Glomerular endothelial cell (primary cell): ENCODE measurements at regions not wholly inside any gene's neighbourhood (a gene's known extent, or its start where the extent isn't known, plus 50 kb on each side); places are given as distances from the start of the nearest gene placed in this dataset.

Source experiments
- DNase-seq: peaks from one replicate; pipeline ENCODE4 v3.0.0-alpha.2; 2011; ENCODE audit warnings: low read depth, low spot score; ENCODE audit errors: extremely low read depth

DNA sequence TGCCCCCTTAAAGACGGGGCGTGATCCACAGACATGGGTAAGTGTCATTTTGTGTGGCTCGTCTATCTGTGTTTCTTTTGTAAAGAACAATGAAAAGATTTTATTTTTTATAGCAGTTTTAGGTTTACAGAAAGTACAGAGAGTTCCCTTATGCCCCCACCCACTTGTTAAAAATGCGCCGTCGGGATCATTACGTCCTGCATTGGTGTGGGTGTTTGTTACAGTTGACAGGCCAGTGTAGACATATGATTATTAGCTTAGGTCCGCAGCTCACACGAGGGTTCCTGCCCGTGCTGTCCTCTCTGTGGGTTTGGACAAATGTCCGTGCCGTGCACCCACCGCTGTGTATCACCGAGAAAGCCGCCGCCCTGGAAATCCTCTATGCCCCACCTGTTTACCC lies 50.5 kb downstream of the RGS12 start:
- DNase-seq = no peak

DNA sequence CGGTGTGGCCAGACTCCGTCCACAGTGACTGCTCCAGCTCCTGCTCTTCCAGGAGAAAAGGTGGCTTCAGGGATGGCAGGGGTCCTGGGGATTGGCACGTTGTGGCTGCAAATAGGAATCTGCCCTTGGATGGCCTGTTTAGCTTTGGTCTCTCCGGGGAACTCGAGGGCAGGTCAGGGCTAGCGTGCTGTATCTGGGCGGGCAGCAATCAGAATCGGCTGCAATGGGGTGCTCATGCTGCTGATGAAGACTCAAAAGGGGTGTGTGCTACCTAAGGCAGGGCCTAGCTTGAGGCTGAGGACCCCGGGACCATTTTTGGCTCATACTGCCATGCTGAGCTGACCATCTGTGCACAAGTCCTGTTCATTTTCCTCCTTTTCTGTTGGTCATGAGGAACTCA lies 51.3 kb downstream of the RGS12 start:
- no peak for DNase-seq

DNA sequence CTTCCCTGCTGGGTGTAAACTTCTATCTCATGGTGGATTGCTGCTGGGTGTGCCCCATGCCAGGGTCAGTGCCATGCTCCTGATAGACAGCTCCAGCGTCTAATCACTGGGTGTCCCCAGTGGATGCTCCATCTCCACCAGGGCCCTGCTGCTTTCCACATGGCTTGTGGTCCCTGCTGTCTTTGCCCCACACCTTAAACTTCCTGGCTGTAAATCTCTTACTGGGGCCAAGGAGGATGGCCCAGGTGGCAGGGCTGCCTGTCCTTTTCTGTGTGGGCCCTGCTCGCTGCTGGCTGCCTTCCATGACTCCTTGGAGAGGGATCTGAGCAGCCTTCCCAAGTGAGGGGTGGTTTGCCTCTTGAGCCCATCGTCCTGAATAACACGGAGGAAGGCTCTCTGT lies 51.8 kb downstream of the RGS12 start:
- no peak for DNase-seq

DNA sequence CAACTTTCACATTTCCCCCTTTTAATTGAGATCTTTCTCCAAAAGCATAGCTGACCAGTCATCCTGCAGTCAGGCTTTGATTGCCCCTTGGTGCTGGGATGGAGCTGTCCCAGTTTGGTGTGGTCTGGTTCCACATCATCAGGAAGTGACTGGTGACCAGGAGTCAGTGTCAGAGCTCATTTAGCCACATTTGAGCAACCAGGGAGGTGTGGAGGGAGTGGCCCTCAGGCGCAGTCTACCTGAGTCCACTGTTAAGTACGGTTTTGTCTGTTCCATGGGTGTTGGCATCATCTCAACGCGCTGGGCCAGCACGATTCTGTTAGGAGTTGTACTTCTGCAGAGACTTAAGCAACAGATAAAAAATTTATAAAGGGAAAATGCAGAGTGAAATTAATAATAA lies 52.6 kb downstream of the RGS12 start:
- DNase-seq = no peak

DNA sequence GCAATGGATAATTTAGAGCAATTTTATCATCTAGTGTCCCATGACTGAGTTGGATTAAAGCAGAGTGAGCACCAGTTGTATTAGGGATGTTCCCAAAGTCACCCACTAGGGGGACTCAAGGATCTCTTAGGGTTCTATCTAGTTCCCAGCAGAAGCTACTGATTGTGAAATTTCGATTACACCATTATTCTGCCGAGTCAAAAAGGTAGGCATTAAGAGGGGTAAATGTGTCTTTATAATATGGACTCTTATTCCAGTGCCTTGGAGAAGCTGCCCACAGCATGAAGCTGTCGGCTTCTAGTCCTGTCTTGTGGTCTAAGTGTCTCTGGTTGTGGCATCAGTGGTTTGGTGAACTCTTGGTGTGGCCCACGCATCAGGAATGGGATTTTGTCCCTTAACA lies 53.3 kb downstream of the RGS12 start:
- no peak for DNase-seq

DNA sequence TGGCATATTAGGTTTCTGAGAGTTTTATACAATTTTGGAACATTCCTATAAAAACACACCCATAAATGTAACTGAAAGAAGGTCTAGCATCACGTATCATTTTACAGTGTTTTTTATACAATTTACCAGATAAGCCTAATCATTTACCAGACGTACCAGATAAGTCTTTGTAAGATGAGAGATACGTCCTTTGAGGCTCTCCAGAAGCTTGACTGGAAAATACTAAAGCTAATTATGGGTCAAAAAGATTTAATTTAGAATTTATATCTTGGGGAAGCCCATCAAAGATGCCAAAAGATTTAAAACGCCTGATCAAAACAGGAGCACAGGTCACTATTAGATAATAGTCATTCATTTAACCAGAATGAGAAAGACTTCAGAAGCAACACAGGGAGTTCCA lies 55.0 kb downstream of the RGS12 start:
- DNase-seq = no peak

DNA sequence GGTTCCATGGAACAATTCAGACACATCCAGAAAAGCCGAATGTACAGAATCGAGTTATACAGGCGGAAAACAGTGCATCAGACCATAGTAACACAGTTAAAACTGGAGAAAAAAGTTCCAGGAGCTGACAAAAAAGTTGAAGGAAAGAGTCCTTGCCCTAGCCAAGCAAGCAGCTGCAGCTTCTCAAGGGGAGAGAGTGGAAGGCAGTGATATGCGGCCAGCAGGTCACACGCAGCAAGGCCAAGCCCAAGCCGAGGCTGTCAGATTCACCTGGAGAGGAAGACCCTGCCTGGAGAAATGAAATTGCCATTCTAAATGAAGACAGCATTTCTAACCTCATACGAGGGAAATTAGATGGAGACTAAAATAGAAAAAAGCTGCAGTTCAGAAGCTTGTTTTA lies 55.8 kb downstream of the RGS12 start:
- no peak for DNase-seq

DNA sequence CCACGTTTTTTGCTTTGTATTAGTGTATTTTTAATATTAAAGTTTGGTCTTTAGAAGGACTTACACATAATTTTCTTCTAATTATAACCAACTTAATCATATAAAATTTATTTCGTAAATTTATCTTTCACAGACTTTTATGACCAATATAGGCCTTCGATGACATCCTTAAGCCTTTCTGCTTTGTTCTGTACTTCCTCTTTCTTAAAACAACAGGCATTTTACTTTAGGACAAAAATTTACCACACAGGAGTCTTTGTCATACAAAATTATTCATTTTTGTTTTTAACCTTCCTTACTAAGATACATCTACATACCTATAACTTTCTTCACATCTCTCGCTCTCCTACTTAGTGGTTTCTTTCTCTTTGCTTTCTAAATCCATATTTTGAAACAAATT lies 56.3 kb downstream of the RGS12 start:
- DNase-seq = no peak

DNA sequence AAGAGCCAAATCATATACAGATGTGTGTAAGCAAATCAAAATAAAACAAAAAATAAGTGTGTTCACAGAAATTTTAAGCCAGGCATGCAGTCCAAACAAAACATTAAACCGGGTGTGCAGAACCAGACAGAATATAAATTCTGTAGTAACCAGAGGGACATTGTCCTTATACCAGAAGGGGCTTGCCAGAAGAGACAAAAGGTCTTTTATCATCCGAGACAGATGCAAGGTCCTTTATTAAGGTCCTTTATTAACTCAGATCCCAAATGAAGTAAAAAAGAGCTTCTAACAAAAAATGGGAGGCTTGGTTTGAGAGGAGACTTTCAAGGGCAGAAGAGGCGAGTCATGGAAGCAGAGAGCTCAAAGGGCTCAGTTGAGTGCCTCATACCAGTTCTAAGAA lies 59.2 kb downstream of the RGS12 start:
- DNase-seq = no peak

DNA sequence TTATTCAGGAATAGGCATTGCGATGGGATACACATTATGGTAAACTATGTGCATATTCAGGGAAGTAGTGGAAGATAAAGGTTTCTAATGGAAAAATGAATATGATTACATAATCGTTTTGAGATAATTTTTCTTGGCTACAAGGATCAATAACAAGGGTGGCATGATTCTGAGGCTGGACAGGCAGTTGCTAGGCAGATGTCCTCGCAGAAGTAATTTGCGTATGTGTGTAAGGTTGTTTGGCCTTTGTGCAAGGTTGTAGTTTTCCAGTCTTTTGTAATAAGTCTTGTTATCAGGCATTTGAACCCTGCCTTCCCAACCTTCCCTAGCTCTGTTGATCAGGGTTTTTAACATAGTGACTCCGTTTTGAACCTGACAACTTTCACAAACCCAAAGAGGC lies 59.7 kb downstream of the RGS12 start:
- no peak for DNase-seq

DNA sequence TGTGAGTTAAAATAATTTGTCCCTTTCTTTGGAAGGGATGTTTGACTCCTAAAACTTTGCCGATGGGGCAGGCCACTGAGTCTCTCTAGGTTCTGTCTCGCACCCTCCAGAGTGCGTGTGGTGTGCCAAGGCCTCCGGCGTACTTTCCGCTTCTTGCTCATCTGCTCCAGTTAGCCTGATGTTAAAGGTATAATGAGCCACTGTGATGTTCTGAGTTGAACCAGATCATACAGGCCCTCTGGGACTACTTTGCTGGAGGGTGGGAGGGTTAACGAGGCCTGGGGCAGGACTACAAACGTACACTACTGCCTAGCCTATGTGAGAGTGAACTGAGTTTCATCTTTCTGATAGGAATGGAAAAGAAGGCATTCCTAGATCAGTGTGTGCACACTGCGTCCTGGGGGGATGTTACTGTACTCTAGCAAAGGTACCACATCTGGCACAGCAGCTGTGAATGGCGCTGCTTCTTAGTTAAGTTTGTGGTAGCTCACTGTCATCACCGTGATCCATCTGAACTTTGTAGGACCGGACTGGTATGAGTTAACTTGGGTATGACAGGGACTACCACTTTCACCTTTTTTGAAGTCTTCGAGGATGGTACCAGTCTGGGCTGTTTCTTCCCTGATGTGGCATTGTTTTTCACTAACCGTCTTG lies 60.2 kb downstream of the RGS12 start:
- DNase-seq = no peak

DNA sequence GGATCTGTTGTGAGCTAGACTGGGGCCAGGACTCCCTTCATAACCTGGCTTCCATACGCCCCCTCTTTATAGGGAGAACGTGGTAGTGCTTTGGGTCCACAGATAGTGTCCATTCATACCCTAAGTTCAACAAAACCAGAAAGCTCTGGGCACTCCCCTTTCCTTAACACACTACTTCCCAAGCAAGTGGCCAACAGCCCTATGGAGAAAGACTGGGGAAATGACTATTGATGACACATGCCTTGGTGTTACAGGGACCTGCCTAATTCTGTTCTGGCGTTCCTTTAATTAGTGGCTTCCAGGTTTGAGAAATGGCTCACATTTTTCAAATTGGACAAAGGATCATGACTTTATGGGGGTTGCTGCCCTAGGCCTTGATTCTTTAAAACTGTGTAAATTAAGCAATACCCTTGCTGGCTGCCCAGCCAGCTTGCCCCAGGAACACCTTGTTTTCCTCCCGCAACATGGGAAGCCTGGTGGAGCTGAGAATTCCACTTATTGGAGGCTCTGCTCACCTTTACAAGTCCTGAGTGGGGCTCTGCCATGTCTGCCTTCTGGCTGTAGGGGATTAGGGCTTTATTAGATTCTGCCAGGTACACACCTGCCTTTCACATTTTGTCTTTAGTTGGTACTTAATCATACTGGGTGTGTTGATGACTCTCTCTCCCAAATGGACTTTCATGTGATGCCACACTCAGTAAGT lies 61.1 kb downstream of the RGS12 start:
- no peak for DNase-seq

DNA sequence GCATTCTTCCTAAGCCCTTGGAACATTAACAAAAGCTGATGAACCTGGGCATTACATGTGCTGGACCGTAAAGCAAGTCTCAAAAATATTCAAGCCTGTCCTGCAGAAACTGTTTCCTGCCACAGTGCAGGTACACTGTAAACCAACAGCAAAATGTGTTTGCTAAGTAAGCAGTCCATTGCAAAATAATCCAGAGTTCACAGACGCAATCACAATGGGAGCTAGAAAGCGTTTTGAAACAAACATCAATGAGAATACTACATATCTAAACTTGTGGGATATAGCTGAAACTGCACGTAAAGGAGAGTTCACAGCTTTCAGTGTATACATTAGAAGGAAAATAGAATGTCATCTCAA lies 61.6 kb downstream of the RGS12 start:
- DNase-seq = no peak

DNA sequence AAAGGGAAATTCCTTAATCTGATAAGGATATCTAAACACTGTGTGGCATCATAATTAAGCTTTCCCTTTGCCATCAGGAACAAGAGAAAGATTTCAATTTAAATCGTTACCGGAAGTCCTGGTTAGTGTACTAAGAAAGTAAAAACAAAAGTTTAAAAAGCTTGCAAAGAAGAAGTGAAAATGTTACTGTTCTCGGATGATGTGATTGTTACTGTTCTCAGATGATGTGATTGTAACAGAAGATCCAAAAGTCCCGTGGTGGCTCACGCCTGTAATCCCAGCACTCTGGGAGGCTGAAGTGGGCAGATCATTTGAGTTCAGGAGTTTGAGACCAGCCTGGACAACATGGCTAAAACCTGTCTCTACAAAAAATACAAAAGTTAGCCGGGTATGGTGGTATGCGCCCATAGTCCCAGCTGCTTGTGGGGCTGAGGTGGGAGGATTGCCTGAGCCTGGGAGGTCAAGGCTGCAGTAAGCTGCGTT lies 62.5 kb downstream of the RGS12 start:
- no peak for DNase-seq

DNA sequence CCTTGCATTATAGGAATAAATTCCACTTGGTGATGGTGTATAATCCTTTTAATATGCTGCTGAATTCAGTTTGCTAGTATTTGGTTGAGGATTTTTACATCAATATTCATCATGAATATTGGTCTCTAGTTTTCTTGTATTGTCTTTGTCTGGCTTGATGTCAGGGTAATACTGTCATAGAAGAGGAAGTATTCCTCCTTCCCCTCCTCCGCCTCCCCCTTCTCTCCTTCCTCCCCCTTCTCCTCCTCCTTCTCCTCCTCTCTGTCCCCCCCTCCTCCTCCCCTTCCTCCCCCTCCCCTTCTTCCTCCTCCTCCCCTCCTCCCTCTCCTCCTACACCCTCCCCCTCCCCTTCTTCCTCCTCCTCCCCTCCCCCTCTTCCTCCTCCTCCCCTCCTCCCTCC lies 65.8 kb downstream of the RGS12 start:
- DNase-seq = no peak

DNA sequence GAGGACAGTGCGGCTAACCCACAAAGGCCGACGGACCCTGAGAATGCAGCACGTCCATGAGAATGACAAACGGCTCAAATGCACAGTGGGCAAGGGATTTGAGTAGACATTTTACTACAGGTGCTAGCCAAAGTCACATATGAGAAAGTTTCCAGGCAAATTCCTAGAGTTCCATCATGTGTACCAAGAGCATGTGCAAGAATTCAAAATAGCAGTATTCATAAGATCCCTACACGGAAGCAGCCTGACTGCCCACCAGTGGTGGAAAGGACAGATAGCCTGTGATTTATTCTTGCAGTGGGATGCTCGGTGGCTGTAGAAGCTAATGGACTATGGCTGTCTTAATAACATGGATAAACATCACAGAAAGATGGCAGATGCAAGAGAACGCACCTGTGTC lies 68.0 kb downstream of the RGS12 start:
- no peak for DNase-seq

DNA sequence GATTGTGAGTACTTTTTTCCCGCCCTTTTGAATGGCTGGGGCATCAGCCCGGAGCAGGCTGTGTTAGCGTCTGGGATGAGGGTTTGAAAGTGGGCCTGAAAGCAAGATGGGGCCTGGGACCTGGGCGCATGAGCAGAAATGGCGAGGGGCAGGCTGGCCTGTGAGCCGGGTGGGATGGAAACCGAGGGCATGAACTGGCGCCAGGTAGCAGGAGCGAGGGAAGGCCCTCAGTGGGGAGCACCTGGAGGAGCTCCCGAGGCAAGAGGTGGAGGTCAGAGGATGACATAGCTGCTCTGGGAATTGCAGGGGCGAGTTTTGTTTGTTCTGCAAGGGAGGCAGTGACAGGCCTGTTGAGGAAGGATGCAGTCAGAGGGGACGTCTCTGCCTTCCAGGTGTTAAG lies 68.6 kb downstream of the RGS12 start:
- DNase-seq = no peak

DNA sequence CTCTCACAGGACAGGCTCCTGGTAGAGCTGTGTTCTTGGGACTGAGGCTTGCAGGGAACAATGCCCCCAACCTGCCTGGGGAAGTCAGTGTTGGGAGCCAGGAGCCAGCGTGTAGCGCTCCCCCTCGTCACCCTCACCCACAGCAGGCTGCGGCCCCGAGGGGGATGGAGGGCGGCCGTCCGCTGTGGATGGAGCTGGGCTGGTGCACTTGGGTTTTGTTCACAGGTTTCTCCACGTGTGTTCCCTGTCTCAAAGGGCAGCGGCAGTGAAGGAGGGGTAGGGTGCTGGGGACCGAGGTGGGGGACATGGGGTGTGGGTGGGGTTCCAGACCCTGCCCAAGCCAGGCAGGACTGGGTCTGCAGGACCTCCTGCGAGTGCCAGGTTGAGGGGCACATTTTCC lies 69.1 kb downstream of the RGS12 start:
- no peak for DNase-seq

DNA sequence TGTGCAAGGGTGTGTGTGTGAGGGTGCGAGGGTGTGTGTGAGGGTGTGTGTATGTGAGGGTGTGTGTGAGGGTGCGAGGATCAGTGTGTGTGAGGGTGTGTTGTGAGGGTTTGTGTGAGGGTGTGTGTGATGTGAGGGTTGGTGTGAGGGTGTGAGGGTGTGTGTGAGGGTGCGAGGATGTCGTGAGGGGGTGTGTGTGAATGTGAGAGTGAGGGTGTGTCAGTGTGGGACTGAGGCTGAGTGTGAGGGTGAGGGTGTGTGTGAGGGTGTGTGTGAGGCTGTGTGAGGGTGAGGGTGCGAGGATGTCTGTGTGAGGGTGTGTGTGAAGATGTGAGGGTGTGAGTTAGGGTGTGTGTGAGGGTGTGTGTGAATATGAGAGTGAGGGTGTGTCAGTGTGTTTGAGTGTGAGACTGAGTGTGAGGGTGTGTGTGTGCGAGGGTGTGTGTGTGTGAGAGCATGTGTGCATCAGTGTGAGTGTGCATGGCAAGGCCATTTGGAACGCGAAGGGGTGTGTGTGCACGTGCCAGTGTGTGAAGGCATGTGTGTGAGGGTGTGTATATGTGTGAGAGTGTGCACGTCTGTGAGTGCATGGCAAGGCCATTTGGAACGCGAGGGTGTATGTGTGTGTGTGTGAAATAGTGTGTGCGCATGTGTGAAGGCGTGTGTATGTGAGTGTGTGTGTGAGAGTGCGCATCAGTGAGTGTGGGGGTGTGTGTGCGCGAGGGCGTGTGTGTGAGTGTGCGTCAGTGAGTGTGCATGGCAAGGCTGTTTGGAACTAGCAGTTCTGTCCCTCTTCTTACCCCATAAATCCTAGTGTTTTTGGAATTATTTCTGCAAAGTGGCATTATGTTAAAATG lies 69.8 kb downstream of the RGS12 start:
- no peak for DNase-seq

DNA sequence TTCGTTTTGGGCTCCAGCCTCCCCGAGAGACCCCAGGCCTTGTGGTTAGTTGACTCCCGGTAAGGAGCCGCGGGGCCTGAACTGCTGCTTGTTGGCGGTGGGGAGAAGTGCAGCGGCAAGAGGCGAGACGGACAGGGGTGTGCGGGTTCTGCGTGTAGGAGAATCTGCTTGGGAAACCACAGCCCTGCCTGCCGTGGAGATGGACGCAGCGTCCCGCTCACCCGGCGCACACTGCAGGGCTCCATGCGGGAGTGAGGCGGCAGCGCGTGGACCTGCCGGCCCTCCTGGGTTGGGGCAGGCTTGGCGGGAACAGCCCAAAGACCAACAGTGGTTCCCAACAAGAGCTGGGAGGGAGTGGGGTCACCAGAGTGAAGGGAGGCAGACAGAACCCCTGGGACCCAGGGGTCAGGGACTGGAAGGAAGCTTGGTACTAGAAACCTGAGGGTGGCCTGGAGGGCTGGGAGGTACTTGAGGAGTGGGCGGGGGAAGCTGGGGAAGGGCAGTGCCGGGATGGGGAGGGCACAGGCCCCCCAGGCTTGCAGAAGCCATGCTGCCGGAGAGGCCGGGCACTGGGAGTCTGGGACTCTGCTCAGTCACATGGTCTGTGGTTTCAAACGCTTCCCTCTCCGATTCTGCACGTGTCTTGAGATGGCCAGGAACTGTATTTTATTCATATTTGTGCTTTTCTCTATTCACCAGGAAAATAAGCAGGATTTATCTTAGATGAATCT lies 70.8 kb downstream of the RGS12 start:
- DNase-seq = no peak

DNA sequence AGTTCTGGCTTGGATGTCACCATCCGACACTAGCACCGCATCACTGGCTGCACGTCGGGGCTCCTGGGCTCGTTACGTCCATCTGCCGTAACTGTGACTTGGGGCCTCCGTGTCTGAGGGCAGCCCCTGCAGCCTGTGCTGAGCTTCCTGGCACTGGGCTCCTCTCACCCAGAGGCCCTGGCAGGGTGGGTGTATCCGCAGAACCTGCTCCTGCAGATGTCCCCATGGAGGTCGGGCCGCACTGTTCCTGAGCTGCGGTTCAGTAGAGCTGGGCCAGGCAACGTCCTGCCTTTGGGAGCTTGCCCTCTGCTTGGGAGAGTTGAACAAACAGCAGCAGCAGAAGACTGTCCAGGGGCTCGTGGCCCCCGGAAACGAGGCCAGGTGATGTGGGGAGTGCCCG lies 71.4 kb downstream of the RGS12 start:
- DNase-seq = no peak
